ENCODE measurements at regions not wholly inside any gene's neighbourhood (a gene's known extent, or its start where the extent isn't known, plus 50 kb on each side); places are given as distances from the start of the nearest gene placed in this dataset.

DNA sequence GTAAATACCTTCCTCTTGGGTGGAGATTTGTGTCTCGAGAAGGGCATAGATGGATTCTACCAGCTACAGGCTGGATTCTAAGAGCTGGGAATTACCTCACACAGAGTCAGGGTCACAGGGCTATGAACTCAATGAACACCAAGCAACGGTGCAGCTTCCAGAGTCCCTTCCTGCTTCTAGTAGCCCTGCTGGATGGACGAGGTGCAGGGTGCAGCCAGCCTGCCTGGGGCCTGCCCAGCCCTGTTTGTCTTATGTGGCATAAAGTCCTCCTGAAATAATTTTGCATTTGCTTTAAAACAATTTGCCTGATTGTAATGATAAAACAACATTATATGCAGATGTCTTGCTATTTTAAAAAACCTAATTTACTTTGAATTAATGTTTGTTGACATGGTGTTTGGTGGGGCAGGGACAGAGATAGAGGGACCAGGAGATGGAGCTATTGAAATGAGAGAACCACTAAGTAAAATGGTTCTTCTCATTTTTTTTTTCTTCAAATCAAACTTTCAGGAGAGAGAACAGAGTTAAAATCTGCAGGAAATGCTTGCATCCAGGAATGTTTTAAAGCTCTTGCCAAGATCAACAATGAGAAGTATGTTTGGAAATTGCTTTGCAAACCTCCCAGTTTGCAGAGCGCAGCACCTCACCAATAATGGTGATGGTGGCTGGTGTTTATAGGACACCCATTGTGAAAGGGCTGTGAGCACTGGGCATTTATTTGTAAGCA is 305.4 kb upstream of the PODXL start:
- no peak overlapping the region for H3K27ac ChIP-seq
- ATAC-seq (no peak), DNase-seq (no peak)
- H3K36me3 ChIP-seq = no peaks in the 10 kb centered on the region
- intact Hi-C loops (cut with DNase I) = no loop called here
- no peaks in the 10 kb centered on the region for H3K4me1 ChIP-seq
- no peaks in the 10 kb centered on the region for H3K27me3 ChIP-seq
- H3K4me3 ChIP-seq = no peak overlapping the region
- H3K9me3 ChIP-seq = no peaks in the 10 kb centered on the region
- TF ChIP-seq, protein P1, sequence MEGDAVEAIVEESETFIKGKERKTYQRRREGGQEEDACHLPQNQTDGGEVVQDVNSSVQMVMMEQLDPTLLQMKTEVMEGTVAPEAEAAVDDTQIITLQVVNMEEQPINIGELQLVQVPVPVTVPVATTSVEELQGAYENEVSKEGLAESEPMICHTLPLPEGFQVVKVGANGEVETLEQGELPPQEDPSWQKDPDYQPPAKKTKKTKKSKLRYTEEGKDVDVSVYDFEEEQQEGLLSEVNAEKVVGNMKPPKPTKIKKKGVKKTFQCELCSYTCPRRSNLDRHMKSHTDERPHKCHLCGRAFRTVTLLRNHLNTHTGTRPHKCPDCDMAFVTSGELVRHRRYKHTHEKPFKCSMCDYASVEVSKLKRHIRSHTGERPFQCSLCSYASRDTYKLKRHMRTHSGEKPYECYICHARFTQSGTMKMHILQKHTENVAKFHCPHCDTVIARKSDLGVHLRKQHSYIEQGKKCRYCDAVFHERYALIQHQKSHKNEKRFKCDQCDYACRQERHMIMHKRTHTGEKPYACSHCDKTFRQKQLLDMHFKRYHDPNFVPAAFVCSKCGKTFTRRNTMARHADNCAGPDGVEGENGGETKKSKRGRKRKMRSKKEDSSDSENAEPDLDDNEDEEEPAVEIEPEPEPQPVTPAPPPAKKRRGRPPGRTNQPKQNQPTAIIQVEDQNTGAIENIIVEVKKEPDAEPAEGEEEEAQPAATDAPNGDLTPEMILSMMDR (IDR thresholded peaks at IDR 0.05) = no peak

DNA sequence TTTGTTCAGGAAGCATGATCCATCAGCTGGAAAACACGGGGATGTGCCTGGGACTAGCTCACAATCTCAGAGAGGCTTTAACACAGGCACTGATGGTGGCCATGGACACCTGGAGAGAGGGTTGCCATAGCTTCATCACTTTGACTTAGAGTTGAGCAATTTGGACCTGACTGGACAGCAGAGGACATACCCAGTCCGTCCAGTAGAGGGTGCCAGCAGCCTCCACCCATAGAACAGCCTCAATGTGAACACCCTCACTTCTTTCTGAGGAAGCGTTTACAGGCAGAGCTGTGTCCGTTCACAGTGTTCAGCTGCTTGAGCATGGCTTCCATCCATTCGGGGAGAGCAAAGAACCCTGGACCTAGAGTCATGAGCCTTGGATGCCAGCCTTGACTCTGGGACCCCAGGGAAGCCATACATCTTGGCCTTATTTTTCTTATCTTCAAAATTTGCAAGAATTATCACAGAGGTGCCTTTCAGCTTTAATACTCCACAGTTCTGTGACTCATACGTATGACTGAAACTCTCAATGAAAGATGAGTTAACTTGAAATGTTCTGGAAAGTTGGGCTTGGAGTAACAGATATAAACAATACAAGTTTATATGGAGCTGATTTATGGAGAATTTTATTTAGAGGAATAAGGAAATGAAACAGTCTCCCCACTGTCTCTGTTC is 302.9 kb upstream of the PODXL start:
- Histone ChIP-seq H3K9me3 (no peaks in the 10 kb centered on the region), H3K27me3 (no peaks in the 10 kb centered on the region), H3K36me3 (no peaks in the 10 kb centered on the region), H3K4me3 (no peak overlapping the region), H3K4me1 (no peaks in the 10 kb centered on the region), H3K27ac (no peak overlapping the region)
- DNase-seq = peak; percentile 74
- peak; percentile 95 for ATAC-seq
- TF ChIP-seq, protein P1 (IDR thresholded peaks at IDR 0.05) = peak; percentile 77
- intact Hi-C loops (cut with DNase I) = no loop called here

DNA sequence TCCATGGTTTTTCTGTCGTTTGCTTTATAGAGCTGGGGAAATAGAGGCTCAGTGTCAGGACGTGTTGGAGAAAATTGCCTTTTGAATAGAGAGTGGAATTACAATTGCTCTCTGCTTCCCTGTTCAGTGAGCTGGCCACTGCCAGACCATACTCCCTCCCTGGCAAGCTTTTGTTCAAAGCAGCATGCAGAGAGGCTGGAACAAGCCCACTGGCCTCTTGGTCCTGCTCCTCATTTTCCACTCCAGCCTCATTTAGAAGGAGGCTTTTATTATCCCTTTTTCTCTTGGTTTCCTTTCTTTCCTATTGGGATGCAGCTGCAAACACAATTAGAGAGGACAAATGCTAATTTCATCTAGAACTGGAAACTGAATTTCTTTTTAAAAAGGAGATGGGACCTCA is 302.2 kb upstream of the PODXL start:
- no peaks in the 10 kb centered on the region for H3K4me1 ChIP-seq
- H3K36me3 ChIP-seq = no peaks in the 10 kb centered on the region
- no peak overlapping the region for H3K27ac ChIP-seq
- no peak for DNase-seq
- TF ChIP-seq, protein P1 (IDR thresholded peaks at IDR 0.05) = no peak
- H3K4me3 ChIP-seq = no peak overlapping the region
- no peak for ATAC-seq
- no peaks in the 10 kb centered on the region for H3K27me3 ChIP-seq
- intact Hi-C loops (cut with DNase I) = no loop called here
- H3K9me3 ChIP-seq = no peaks in the 10 kb centered on the region

DNA sequence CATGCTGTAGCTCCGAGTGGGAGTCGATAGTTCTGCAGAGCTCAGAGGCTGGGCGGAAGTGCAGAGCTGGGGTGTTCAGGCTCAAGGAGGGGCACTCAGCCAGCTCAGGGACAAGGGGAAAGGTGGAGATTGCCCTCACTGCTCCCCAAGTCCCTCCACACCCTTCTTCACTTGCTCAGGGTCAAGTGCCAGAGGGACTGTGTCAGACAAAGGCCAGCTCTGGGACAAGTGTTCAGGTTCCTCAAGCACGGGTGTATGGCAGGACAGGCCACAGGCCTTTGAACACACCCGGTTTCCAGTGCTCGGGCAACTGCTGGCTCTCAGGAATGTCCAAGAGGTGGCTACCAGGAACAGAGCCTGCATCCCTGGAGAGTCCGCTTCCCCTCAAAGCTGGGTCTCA is 293.0 kb upstream of the PODXL start:
- H3K4me3 ChIP-seq = no peak overlapping the region
- no peaks in the 10 kb centered on the region for H3K9me3 ChIP-seq
- no peaks in the 10 kb centered on the region for H3K4me1 ChIP-seq
- no peaks in the 10 kb centered on the region for H3K36me3 ChIP-seq
- TF ChIP-seq, protein P1 (IDR thresholded peaks at IDR 0.05) = no peak
- ATAC-seq = no peak
- DNase-seq = no peak
- intact Hi-C loops (cut with DNase I) = no loop called here
- H3K27me3 ChIP-seq = no peaks in the 10 kb centered on the region
- no peak overlapping the region for H3K27ac ChIP-seq

DNA sequence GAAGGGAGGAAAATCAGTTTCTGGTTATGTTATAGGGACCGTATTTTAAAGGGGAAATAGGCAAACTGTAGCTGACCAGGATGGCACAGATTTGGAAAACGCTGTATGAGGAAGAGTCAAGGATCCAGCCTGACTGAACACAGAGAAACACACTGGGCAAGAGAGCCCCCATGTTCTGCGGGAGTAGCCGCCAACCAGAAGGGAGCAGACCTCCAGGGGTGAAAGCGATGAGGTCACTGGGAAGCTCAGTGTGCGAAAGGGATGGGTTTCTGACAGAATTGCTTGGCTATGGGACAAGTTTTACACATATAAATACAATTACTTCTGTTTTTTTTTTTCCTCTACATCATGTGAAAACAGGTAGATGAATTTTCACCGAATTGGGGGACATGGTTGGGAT is 291.6 kb upstream of the PODXL start:
- TF ChIP-seq, protein P1 (IDR thresholded peaks at IDR 0.05) = no peak
- DNase-seq (no peak), ATAC-seq (no peak)
- no peaks in the 10 kb centered on the region for H3K9me3 ChIP-seq
- H3K27ac ChIP-seq = no peak overlapping the region
- no peaks in the 10 kb centered on the region for H3K36me3 ChIP-seq
- no peaks in the 10 kb centered on the region for H3K4me1 ChIP-seq
- H3K27me3 ChIP-seq = no peaks in the 10 kb centered on the region
- H3K4me3 ChIP-seq = no peak overlapping the region
- intact Hi-C loops (cut with DNase I) = no loop called here
